Right lobe of liver (tissue), 4 donors: ENCODE measurements at regions not wholly inside any gene's neighbourhood (a gene's known extent, or its start where the extent isn't known, plus 50 kb on each side); places are given as distances from the start of the nearest gene placed in this dataset.

ENCODE experiments used
- POLR2A ChIP-seq: fragments of 450-650 bp; IDR thresholded peaks from one replicate; pipeline ENCODE4 v1.6.1; 2017; ENCODE audit warnings: antibody characterized with exemption, mild to moderate bottlenecking
- TF ChIP-seq, protein P1 (sequence below), 4 donors: fragments of 200-600 bp in 3 of 4; fragments of 450-650 bp in 1 of 4; IDR thresholded peaks; one replicate each; pipeline versions ENCODE4 v1.5.1 to v1.8.0; 2016 to 2022; ENCODE audit warnings: antibody characterized with exemption in 4 of 4, mild to moderate bottlenecking in 2 of 4
- donor health status: DM: no; HTN: no; CAD: no.
- donor health status: DM: no; HTN: no; CAD: no.
- donor health status: DM: no; HTN: yes; CAD: no.

DNA sequence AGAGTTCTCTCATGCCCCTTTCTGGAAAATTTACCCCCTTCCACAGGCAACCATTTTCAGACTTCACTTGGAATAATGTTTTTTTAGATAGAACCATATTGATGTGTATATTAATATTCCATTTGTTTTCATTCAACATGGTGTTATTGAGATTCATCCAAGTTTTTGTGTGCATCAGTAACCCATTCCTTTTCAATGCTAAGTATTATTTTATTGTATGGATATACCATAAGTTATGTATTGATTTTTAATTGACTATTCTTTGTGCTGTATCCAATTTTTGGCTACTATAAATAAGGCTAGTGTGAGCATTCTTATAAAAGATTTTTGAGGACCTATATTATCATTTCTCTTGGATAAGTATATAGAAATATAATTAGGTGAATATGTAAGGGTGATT, 1025.7 kb downstream of the GRM8 start:
- TF ChIP-seq, protein P1, sequence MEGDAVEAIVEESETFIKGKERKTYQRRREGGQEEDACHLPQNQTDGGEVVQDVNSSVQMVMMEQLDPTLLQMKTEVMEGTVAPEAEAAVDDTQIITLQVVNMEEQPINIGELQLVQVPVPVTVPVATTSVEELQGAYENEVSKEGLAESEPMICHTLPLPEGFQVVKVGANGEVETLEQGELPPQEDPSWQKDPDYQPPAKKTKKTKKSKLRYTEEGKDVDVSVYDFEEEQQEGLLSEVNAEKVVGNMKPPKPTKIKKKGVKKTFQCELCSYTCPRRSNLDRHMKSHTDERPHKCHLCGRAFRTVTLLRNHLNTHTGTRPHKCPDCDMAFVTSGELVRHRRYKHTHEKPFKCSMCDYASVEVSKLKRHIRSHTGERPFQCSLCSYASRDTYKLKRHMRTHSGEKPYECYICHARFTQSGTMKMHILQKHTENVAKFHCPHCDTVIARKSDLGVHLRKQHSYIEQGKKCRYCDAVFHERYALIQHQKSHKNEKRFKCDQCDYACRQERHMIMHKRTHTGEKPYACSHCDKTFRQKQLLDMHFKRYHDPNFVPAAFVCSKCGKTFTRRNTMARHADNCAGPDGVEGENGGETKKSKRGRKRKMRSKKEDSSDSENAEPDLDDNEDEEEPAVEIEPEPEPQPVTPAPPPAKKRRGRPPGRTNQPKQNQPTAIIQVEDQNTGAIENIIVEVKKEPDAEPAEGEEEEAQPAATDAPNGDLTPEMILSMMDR (IDR thresholded peaks at IDR 0.05): no peak
- no peak for TF ChIP-seq POLR2A
